Esophagus muscularis mucosa (tissue), 4 donors: ENCODE measurements at regions not wholly inside any gene's neighbourhood (a gene's known extent, or its start where the extent isn't known, plus 50 kb on each side); places are given as distances from the start of the nearest gene placed in this dataset.

Experiments
- EP300 ChIP-seq: sonication (generic); formaldehyde crosslinking; IDR thresholded peaks from one replicate; pipeline ENCODE4 v1.6.1; 2017; ENCODE audit warnings: antibody characterized with exemption
- POLR2A ChIP-seq: fragments of 450-650 bp; IDR thresholded peaks from one replicate; pipeline ENCODE4 v1.6.1; 2017; ENCODE audit warnings: antibody characterized with exemption, moderate library complexity, mild to moderate bottlenecking, low read depth
- POLR2AphosphoS5 ChIP-seq, 2 donors: sonication (generic); formaldehyde crosslinking; IDR thresholded peaks; one replicate each; pipeline ENCODE4 v1.6.1; 2017; ENCODE audit warnings: antibody characterized with exemption in 2 of 2
- TF ChIP-seq, protein P1 (sequence below), 3 experiments: fragments of 200-600 bp in 2 of 3; fragments of 450-650 bp in 1 of 3; sonication (generic) in 2 of 3; IDR thresholded peaks; one replicate each; pipeline ENCODE4 v1.5.1; 2017 to 2019; ENCODE audit warnings: antibody characterized with exemption in 3 of 3, mild to moderate bottlenecking in 2 of 3, moderate library complexity in 1 of 3

DNA sequence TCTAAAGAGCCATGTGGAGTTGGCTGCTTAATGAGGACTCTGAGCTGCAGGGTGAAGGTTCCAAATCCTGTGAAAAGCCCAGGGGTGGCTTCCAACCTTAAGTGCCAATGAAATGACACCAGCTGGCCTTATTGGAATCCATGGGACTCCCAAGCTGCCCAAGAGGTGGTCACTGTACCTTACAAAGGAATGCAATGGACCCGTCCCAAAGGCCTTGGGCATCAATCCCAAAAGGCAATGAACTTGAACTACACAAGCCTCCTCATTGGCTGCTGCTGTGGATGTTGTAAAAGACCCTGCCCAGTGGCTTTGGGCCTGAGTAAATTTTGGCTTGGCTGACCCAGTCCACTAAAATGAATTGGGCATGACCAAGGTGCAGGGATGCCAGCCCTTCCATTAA, 129.3 kb downstream of the WNT5A start:
- TF ChIP-seq, protein P1, sequence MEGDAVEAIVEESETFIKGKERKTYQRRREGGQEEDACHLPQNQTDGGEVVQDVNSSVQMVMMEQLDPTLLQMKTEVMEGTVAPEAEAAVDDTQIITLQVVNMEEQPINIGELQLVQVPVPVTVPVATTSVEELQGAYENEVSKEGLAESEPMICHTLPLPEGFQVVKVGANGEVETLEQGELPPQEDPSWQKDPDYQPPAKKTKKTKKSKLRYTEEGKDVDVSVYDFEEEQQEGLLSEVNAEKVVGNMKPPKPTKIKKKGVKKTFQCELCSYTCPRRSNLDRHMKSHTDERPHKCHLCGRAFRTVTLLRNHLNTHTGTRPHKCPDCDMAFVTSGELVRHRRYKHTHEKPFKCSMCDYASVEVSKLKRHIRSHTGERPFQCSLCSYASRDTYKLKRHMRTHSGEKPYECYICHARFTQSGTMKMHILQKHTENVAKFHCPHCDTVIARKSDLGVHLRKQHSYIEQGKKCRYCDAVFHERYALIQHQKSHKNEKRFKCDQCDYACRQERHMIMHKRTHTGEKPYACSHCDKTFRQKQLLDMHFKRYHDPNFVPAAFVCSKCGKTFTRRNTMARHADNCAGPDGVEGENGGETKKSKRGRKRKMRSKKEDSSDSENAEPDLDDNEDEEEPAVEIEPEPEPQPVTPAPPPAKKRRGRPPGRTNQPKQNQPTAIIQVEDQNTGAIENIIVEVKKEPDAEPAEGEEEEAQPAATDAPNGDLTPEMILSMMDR (IDR thresholded peaks at IDR 0.05), result no peak
- no peak for TF ChIP-seq POLR2A
- no peak for TF ChIP-seq EP300
- no peak for TF ChIP-seq POLR2AphosphoS5 (IDR thresholded peaks at IDR 0.05)
